Epithelial cell of proximal tubule (primary cell): ENCODE measurements at regions not wholly inside any gene's neighbourhood (a gene's known extent, or its start where the extent isn't known, plus 50 kb on each side); places are given as distances from the start of the nearest gene placed in this dataset.

Experiments
- DNase-seq: peaks from one replicate; pipeline ENCODE4 v3.0.0-alpha.2; 2011; ENCODE audit warnings: low read depth
- H3K4me3 ChIP-seq: 2 replicates; pipeline ENCODE4 v1.5.1; 2011; ENCODE audit warnings: low read depth, mild to moderate bottlenecking, low read length
- TF ChIP-seq, protein P1 (sequence below): conservative IDR thresholded peaks from 2 replicates; pipeline ENCODE4 v1.5.1; 2012; ENCODE audit warnings: low read depth, mild to moderate bottlenecking, low read length

DNA sequence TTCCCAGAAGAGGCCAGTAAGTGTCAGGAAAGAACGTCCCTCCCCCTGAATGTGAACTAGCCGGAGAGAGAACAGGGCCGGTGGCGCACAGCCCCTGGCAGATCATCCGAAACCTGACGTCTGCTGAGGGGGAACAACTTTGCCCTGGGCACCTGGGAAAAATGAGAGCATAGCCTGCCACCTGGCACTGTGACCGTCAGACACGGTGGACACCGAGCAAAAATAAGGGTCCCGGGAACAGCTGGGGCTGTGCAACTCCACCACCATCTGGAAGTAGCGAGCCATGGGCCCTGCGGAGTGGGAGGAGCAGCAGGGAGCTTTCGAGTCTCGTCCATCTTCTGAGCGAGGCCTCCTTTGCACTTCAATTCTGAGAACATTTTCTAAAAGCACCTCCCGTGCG lies 110.8 kb downstream of the EDN3 start:
- H3K4me3 ChIP-seq: no peak overlapping the region
- TF ChIP-seq, protein P1, sequence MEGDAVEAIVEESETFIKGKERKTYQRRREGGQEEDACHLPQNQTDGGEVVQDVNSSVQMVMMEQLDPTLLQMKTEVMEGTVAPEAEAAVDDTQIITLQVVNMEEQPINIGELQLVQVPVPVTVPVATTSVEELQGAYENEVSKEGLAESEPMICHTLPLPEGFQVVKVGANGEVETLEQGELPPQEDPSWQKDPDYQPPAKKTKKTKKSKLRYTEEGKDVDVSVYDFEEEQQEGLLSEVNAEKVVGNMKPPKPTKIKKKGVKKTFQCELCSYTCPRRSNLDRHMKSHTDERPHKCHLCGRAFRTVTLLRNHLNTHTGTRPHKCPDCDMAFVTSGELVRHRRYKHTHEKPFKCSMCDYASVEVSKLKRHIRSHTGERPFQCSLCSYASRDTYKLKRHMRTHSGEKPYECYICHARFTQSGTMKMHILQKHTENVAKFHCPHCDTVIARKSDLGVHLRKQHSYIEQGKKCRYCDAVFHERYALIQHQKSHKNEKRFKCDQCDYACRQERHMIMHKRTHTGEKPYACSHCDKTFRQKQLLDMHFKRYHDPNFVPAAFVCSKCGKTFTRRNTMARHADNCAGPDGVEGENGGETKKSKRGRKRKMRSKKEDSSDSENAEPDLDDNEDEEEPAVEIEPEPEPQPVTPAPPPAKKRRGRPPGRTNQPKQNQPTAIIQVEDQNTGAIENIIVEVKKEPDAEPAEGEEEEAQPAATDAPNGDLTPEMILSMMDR: no peak
- no peak for DNase-seq

DNA sequence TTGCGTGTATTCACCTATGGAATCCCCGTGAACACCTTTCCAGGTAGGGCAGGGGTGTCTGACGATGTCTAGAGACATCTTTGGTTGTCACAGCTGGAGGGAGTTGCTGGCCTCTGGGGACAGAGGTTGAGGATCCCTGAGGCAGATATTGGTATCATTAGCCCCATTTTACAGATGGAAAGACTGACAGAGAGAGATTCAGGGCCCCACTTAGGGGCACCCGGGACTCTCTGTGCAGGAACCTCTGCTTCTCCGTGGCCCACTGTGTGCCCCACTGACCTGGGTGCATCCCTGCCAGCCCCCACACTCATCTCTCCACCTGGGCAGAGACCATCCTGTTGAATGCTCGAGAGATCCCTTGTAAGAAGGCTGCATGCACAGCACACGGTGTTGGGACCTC lies 111.2 kb downstream of the EDN3 start:
- no peak overlapping the region for H3K4me3 ChIP-seq
- DNase-seq: no peak
- TF ChIP-seq, protein P1: no peak

DNA sequence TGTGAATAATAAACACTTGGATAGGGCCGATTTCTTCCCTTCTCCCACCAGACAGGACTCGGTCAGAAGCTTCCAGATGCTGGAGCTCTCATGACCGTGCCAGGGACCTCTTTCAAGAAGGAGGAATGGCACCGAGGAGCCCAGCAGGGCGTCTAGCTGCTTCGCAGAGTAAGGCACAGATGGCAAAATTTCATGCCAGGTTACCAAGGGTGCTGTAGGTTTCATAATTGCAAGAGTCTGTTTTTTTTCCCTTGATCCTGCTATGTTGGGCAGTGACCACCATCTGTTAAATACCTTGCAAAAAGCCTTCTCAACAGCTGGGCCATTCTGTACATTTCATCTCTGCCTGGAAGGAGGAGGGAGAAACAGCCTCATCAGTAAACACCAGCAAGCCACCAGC lies 111.8 kb downstream of the EDN3 start:
- H3K4me3 ChIP-seq: no peak overlapping the region
- DNase-seq: no peak
- TF ChIP-seq, protein P1: no peak

DNA sequence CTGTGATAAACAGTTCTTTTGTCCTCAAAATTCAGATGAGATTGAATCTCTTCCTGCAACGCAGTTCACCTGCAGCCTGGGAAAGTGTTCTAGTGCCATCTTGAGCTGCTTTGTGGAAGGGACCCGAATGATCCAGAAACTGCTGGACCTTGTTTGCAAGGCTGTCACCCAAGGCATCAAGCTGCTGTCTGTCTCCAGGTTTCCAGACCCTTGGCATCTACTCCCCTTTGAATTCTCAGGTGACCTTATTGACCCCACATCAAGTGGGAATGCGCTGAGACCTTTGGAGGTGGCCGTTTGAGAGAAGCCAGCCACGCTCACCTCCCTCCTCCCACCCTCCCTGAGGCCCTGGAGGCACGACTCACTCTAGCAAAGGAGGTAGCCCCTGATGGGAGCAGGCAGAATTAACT lies 112.5 kb downstream of the EDN3 start:
- no peak for DNase-seq
- TF ChIP-seq, protein P1: no peak
- no peak overlapping the region for H3K4me3 ChIP-seq

DNA sequence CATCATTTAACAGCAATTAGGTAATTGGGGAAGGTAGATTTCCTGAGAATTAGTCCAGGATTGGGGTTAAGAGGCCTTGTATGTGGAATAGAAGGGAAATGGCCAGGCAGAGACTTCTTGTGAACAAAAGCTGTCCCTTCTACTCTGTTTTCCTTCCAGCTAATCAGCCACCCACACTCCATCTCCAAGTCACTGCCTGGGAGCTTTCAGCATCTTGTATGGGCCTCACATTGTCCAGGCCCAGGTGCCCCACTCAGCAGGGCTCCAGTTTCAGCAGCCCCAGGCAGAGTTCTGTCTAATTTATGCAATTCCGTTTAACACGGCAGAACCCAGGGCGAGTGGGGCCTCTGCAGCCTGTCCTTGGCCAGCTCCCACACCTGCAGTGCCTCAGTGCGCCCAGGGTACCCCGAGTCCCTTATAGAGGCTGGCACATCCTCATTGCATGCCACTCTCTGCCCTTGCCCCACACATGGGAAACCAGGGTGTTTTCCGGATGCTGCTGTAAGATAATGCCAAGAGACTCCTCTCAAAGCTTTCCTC lies 113.0 kb downstream of the EDN3 start:
- no peak for DNase-seq
- H3K4me3 ChIP-seq: no peak overlapping the region
- TF ChIP-seq, protein P1: no peak

DNA sequence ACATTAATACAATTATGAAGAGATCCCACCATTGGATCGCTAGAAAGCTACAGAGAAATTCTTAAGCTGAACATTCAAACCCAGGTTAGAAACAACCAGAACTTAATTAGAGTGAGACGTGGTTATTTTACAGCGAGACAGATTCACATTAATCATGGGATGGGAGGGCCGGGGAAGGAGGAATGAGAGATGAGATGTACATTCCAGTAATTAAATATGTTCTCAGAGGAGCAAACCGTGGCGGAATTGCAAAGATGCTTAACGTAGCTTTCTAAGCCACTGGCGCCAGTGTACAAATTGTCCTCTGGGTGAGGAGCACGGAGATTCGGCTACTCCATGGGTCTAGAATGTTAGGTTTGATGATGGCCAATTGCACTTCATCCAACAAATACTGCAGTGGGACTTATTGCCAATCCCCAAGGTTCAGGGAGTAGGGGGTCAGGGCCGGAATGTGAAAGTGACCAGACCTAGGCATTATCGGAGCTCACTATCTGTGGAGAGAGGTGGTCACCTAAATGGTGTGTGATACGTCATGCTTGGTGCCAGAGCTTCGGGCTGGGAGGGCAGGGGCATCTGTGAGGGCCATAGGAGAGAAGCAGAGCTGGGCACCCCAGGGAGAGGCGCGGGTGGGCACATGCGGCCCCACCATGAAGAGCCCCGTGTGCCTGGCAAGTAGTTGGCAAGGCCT lies 114.7 kb downstream of the EDN3 start:
- DNase-seq: no peak
- TF ChIP-seq, protein P1: no peak
- H3K4me3 ChIP-seq: no peak overlapping the region

DNA sequence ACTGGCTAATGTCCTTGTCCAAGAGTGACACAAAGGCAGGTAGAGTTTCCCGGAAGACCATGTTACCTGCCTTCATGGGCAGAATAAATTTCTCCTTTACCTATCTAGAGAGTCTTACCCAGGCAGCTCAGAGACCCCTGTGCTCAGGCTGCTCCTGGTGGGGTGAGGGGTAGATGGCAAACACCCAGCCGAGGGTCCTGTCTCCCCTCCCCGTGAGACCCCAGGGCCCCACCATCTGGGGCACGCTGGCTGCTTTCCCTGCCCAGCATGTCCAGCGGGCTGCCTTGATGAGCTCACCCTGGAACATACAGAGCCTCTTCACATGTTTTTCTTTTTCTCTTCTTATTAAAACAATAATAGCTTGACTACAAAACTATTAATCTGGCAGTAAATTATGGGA lies 116.5 kb downstream of the EDN3 start:
- TF ChIP-seq, protein P1: no peak
- no peak for DNase-seq
- H3K4me3 ChIP-seq: no peak overlapping the region
